NCI-H748 (cell line): ENCODE measurements at regions not wholly inside any gene's neighbourhood (a gene's known extent, or its start where the extent isn't known, plus 50 kb on each side); places are given as distances from the start of the nearest gene placed in this dataset.

Experiments used
- DNase-seq: peaks from one replicate; lab custom pipeline; 2025; ENCODE audit not compliant: unreplicated experiment; lab: John Stamatoyannopoulos, UW

- DNase-seq, result no peak
Observed at GRCh38 chr1:17967623-17968255, 139.9 kb upstream of the IGSF21 start.

DNA sequence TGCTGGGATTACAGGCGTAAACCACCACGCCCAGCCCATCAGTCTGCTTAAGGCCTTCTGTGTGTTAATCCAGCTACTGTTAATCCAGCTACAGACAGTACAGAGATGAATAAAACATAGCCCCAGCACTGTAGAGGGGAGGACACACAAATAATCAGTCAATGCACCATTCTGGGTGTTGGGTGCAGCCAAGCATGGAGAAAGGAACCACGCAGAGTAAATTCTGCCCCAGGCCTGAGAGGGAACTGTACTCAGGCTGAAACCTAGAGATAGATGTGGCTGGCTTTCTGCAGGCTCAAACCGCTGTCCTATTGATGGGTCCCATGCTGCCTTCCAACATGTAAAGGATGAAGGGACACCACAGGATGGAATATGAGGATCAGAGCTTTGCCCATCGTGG, 136.8 kb upstream of the IGSF21 start:
- DNase-seq, result no peak

DNA sequence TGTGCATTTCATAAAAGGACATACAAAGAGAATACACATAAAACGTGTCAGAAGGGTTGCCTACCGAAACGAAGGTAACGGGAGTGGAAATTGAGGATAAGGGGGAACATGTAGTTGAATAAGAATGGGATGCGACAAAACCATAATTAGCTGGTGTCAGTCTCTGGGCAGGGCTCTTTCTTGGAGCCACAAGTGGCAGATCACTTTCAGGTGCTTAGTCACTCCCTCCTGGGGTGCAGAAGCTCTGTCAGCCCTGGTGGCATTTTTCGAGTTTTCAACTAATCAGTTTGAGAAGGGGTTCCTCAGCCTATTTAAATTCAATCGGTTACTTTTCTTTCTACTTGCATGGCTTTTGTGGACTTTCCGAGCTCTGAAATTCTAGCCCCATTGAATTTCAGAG, 133.9 kb upstream of the IGSF21 start:
- DNase-seq, result no peak

DNA sequence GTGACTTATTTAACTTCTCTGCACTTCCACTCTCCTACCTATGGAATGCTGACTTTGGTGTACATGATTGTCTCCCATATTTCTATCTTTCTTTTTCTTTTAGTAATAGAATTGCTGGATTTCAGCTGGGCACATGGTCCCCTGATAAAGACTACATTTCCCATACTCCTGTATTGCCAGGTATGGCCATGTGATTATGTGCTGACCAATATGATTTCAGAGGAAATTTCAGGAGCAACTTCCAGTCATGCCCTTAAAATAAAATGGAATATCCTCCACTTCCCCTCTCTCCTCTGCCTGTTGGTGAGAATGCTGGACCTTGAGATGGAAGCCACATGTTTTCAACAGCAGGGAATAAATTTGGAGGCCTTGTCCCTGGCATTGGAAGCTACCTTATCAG, 130.7 kb upstream of the IGSF21 start:
- no peak for DNase-seq

DNA sequence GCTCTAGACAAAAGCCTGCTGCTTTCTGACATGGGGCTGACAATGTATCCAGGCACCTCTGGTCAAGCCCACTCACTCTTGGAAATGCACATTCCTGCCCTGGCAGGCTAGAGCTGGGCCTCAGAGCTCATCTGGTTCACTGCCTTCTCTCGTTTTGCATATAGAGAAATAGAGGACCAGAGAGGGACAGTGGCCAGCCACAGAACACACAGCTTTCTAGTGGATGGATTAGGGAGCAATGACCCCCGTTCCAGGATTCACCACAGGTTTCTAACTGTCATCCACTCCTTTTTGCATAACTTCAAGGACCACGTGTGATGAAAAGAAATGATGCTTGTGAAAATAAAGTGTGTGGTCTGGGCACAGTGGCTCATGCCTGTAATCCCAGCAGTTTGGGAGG, 129.6 kb upstream of the IGSF21 start:
- DNase-seq, result no peak

DNA sequence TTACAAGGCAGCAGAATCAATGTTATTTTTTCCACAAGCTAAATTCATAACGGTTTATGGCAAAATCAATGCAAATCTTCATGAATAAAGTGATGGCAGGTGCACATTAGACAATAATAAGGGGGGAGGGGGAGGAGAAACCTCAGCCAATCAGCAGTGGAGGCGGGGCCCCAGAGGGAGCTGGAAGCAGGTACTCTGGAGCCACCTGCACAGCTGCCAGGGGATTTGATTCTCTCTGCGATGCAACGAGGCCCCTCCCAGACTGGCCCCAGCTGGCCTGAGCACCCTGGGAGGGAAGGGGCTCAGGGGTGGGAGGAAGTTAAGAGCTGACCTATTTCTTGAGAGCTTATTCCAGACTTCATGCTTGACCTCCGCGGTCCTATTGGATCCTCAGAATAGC, 127.8 kb upstream of the IGSF21 start:
- DNase-seq, result peak; percentile 45

DNA sequence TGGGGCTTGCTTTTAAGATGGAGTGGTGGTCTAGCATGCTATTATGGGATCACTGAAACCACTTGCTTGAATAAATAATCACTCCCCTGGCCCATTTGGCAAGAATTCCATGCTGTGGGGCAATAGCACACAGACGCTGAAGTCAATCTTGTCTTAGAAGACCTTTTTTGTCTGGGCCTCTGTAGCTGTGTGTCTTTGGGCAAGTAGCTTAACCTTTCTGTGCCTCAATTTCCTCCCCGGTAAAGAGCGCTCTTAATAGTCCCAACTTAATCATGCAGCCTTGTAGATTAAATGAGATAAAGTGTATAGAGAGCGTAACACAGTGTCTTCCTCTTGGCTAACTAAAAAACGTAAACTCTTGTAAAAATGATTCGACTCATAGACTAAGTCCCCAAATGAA, 125.4 kb upstream of the IGSF21 start:
- no peak for DNase-seq

- DNase-seq, result peak; percentile 6
Observed at GRCh38 chr1:17984583-17984982, 123.0 kb upstream of the IGSF21 start.

DNA sequence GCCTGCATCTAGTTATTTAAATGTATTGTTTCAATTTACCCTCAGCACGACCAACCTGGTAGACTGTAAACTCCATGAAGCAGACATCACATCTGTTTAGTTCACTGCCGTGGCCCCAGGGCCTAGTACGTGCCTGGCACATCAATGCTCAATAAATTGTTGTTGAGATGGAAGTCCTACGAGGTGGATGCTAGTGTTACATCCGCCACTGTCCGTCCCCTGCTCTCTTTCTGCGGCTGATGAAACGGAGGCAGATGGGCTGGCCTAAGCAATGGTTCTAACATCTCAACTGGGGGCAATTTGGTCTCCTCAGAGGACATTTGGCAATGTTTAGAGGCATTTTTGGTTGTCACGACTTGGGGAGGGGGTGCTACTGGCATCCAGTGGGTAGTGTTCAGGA, 121.4 kb upstream of the IGSF21 start:
- DNase-seq, result no peak

DNA sequence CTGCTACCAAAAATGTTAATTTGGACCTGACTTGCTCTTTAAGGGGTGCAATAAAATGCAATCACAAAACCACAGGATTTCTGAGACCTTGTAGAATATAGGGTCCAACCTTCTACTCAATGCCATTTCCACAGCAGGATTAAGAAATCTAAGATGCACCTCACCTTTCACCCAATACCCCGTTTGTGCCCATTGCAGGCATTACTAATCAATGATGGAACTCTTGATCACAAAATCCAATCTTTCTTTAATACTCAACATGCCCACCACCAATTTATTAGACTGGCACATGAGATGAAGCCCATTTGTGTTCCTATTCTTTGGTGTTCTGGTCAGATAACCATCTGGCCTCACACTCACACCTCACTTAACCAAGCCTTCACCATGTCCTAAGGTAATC, 117.2 kb upstream of the IGSF21 start:
- DNase-seq, result no peak

DNA sequence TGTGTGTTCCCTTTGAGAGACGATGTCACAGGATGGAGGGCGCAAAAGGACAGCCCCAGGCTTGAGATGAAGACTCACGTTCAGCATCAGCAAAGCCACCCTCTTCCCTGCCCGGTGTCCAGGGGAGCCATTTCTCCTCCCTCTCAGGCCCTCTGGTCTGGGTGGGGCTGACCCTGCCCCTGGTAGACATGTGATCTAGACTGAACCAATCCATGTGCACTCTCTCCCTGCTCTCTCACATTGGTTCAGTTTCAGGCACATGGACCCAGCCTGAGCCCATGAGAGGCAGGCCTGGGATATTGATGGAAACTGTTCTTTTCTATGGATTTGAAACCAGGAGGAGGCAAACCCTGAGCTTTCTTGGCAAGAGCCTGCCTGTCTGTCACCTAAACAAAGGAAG, 115.6 kb upstream of the IGSF21 start:
- DNase-seq, result no peak

DNA sequence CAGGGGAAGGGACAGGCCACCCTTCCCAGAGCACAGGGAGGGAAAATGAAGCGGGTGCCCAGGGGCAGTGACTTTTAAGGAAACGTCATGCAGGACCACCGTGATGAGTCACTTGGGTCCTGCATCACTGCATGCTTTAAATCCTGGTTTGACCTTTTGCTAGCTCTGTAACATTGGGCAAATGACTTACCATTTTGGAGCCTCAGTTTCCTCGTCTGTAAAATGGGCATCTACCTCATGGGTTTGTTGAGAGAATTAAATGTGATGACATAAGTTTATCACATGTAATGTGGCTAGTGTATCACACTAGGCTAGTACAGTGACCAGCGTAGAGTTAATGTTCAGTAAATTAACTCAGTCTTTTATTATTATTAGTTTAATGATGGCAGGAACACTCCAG, 114.8 kb upstream of the IGSF21 start:
- DNase-seq, result no peak

DNA sequence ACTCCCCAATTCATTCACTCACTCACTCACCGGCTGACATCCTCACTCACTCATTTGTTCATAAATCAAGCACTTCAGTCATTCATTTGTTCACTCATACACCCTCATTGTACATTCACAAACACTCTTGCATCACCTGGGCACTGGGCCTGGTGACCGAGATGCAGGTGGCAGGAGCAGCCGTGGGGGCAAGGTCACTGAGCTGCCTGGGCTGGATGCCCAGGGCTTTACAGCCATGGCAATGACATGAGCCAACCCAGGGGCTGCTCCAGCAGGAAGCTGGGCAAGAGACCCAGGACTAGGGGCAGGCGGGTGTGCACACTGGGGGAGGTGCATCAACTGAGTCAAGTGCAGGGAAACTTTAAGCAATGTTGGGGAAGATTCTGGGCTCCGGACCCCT, 113.6 kb upstream of the IGSF21 start:
- no peak for DNase-seq

DNA sequence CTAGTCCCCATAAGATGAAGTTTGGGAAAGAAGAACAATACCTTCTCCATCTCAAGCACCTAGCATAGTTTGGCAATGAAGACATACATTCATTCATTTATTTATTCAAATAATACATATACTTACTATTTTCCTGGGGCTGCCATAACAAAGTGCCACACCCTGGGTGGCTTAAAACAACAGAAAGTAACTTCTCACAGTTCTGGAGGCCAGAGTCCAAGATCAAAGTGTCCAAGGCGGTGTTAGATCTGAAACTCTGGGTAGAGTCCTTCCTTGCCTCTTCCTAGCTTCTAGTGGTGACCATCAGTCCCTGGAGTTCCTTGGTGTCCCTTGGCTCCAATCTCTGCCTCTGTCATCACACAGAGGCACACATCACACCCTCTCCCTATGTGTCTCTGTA, 112.1 kb upstream of the IGSF21 start:
- DNase-seq, result no peak

- DNase-seq, result no peak
Observed at GRCh38 chr1:17998889-17999288, 108.7 kb upstream of the IGSF21 start.

GRCh38 chr1:17999884-18000283, 107.7 kb upstream of the IGSF21 start:
- DNase-seq, result no peak

GRCh38 chr1:18001725-18002124, 105.9 kb upstream of the IGSF21 start:
- DNase-seq, result no peak

DNA sequence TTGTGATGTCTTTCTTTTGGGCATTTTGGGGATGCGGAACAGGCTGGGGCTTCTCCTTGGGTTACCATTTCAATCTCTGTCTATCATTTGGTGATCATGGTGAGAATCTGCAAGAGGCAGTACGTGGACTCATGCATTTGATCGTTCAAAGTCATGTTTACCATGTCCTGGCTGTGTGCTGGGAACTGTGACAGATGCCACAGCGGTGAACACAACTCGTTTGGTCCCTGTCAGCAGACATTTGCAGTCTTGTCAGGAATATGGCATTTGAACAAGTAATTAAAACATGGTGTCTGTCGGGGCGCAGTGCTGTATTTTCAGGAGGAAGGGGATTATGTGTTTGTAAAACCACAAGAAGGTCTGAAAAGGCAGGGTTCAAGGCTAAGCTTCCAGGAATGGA, 103.3 kb upstream of the IGSF21 start:
- no peak for DNase-seq

GRCh38 chr1:18005238-18005637, 102.4 kb upstream of the IGSF21 start:
- DNase-seq, result no peak

GRCh38 chr1:18007391-18008041, 100.1 kb upstream of the IGSF21 start:
- no peak for DNase-seq

GRCh38 chr1:18008081-18008480, 99.5 kb upstream of the IGSF21 start:
- no peak for DNase-seq

- DNase-seq, result no peak
Observed at GRCh38 chr1:18009055-18009454, 98.5 kb upstream of the IGSF21 start.

GRCh38 chr1:18009478-18009961, 98.1 kb upstream of the IGSF21 start:
- DNase-seq, result peak; percentile 5
